NCI-H2081 (cell line): ENCODE measurements at regions not wholly inside any gene's neighbourhood (a gene's known extent, or its start where the extent isn't known, plus 50 kb on each side); places are given as distances from the start of the nearest gene placed in this dataset.
"Not testable (repeated sequence)": the region's sequence is repeated elsewhere in the genome, so short reads cannot be mapped to it uniquely, and the experiment has no call there.

Source experiments
- DNase-seq, 2 experiments: peaks; one replicate each; lab custom pipeline; 2025; lab: John Stamatoyannopoulos, UW

DNA sequence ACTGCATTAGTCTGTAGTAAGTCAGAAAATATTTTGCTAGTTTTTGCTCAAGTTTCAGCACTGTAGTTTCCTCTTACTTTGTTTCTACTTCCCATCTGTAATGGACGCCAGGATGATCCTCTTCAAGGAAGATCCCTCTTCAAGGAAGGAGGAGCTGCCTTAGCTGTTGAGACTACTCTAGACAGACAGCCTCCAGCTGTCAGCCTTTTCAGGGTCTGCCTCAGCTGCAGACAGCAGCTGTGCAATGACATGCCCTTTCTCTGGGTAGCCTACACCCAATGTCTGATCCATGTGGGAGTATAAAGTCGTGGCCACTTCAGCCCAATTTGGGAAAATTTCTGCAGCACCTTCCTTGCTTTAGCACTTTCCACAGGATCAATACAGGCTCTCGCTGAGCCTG, 281.0 kb upstream of the MAOA start:
- DNase-seq: no peak

DNA sequence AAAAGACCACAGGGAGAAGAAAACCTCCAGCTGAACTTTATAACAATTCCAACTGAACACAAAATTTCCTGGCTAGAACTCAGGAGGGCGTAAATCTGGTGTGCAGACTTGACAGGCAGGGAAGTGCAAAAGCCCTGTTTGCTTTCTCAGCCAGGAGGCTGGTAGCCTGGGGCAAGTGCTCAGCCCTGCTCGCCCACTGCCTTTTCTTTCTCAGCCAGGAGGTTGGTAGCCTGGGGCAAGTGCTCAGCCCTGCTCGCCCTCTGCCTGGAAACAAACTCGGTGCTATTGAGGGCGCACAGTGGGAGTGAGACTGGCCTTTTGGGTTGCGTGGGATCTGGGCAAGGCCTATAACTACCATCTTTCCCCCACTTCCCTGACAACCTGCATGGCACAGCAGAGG, 275.4 kb upstream of the MAOA start:
- DNase-seq: no peak

DNA sequence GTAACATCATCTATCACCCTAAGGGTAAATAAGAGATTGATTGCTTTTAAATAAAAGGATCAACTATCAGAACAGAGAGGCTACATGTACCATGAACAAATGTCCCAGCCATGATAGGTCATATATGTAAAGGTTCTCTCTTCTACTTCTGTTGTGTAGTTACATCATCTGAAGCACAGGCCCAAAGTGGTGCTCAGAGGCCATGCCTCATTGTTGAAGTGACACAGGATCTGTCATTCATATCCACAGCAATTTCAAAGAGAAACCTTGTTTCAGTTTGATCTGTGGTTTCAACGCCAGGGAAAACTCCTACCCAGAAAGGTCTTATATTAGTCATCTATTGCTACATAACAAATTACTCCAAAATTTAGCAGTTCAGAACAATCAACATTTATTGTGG, 269.2 kb upstream of the MAOA start:
- no peak for DNase-seq

DNA sequence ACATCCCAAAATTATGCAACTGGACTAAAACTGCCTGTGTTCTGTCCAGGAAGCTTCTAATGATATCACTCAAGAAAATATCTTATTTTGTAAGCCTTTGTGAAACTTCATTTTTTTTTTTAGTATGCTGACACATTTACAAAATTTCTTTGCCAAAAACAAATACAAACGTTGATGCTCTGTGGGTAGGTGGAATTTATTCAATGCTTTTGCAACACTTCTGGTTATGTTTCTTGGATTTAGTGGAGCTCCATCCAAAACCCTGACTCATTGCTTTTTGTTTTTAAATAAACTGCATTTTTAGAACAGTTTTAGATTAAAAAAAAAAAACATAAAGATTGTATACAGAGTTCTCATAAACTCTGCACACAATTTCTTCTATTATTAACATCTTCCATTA, 250.9 kb upstream of the MAOA start:
- DNase-seq: no peak

DNA sequence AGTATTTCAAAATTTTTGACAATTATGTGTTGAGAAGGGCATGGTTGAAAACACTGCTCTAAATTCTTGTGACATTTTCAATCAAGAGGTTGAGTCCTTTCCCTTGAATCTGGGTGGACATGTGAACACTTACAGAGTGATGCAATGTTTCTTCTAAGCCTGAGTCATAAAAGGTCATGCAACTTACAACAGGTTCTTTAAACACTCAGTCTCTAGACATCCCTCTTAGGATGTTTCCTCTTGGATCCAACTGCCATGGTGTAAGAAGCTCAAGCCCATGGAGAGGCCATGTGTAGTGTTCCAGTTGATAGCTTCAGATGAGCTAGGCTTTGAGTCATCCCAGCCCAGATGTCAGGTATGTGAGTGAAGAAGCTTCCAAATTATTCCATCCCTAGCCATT, 232.2 kb upstream of the MAOA start:
- no peak for DNase-seq

DNA sequence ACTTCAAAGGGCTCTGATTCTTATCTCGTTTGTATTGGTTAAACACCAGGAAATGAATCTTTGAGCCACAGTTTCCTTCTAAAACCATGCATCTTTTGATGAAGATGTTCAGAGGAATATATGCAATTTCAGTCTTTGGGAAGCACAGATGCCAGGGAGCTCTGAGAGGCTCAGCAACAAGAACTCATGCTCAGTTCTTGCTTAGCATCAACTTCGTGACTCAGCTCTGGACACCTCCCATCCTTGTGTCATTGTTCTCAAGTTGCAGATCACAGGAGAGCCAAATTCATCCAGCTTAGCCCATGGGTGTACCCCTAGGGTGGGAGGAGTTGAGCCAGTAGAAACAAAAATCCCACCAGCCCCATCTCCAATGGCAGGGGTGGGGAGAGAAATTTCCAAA, 219.6 kb upstream of the MAOA start:
- DNase-seq: no peak

DNA sequence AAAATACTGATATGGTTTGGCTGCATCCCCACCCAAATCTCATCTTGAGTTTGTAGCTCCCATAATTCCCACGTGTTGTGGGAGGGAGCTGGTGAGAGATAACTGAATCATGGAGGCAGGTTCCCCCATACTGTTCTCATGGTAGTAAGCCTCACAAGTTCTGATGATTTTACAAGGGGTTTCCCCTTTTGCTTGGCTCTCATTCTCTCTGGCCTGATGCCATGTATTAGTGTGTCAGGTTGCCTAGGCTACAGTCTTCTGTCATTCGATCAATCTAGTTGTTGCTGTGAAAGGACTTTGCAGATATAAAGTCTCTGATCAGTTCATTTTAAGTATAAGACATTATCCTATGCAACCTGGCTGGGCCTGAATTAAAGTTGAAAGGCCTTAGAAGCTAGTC, 209.3 kb upstream of the MAOA start:
- DNase-seq: no peak

DNA sequence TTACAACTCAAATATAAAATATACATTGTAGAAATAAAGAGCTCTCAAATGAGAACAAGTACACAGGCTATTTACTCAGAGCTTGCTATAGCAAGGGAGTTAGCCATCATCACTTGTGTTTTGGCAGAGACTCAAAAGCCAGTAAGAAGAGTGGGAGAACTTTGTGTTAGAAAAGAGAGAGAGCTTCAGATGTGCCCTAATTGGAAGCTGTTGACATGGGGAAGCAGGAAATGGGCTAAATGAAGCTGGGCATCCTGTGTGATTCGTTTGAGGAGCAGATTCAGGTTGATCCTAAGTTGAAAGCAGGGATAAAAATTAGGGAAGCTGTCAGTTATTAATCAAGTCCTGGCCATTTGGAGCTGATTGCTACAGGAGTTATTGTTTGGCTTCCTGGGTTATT, 207.4 kb upstream of the MAOA start:
- DNase-seq: peak in 1 of 2 experiments; percentile 41

DNA sequence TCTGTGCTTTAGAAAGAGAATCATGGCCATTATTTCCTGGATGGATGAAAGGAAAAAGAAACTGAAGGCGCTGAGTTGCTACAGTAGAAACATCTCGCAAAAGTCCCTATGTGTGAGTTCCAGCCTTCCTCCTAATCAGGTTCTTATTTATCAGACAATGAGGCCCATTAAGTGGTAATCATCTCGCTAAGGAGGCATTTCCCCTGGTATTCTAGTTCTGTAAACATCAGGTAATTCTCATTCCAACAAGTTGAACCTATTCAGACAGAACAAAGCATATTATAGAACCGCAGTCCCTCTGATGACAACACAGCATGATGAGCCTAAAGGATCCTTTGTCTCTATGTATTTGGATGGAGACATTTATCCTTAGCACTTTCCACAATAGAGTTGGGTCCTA, 205.7 kb upstream of the MAOA start:
- DNase-seq: no peak

DNA sequence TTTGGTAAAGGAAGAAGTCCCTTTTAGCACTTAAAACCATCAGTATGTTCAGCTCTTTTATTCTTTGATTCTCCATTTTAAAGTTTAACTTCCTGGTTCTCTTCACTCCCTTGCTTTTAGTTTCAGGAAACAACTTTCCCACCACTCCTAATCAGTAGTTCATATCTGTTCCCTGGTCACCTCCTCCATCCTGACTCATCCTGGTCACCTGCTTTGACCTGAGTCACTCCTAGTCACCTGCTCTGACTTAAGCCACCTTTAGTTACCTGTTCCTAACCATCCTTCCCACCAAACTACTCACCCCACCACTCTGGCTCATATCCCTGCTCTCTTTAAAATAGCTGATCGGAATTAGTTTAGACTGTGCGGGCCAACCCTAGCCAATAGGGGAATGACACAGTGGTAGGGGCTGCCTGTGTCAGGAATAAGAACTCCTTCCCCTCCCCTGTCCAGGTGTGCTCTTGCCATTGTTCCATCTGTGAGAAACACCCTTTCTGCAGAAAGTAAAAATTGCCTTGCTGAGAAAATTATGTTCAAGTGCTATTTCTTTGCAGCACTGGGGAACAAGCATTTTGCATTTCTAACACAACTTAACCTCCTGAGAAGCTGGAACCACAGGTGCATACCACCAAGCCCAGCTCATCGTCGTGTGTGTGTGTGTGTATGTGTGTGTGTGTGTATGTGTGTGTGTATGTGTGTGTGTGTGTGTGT, 204.0 kb upstream of the MAOA start:
- DNase-seq: not testable (repeated sequence)

DNA sequence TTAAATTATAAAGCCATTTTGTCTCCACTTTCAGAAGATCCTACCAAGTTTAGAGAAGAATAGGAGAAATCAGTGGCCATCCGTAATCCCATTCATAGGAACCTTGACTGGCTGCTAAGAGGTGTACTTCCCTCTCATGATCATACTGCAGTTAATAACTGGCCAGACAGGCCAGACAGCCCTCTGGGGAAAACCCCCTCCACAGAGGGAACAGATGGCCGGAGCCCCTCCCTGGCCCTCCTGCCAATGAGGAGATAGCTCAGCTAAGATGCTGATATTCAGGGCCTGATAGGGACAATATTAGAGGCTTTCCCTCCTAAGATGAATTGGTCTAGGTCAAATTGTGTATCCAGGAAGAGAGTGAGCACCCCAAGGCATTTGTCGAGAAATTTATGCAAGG, 200.0 kb upstream of the MAOA start:
- DNase-seq: no peak

DNA sequence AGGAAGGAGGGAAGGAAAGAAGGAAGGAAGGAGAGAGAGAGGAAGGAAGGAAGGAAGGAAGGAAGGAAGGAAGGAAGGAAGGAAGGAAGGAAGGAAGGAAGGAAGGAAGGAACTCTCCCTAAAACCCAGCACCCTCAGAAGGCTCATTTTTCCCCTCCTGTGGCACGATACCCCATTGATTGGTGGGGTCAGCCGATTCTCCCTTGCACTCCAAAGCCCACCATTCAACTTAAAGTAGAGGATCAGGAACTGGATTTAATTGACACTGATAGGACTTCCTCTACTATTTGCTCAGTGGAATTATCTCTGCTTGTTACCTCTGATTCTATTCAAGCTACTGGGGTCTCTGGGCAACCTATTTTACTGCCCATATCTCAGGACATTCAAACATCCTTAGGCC, 199.2 kb upstream of the MAOA start:
- no peak for DNase-seq

DNA sequence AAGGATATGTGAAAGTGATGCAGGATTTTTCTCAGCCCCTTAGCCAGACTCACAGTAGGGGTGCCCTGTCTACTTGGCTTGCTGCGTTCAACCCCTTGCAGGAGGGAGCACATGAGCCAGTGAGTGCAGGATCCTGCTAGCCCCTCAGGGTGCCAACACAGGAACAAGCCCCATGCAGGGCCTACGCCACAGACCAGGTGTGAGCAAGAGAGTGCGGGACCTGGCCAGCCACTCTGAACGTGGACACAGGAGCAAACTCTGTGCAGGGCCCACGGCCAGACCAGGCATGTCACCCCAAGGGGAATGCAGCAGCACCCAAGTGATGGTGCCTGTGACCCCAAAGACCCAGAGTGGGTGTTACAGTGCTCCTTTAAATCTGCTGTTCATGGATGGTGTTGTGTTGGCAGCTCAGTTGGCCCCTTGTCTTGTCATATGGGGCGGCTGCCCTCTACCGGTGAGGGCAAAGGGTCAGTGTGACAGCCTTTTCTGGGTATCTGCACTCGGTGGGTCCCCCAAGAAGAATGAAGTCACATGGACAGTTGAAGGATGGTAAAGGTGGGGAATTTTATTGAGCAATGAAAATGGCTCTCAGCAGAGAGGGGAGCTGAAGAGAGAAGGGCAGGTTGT, 188.4 kb upstream of the MAOA start:
- DNase-seq: no peak

DNA sequence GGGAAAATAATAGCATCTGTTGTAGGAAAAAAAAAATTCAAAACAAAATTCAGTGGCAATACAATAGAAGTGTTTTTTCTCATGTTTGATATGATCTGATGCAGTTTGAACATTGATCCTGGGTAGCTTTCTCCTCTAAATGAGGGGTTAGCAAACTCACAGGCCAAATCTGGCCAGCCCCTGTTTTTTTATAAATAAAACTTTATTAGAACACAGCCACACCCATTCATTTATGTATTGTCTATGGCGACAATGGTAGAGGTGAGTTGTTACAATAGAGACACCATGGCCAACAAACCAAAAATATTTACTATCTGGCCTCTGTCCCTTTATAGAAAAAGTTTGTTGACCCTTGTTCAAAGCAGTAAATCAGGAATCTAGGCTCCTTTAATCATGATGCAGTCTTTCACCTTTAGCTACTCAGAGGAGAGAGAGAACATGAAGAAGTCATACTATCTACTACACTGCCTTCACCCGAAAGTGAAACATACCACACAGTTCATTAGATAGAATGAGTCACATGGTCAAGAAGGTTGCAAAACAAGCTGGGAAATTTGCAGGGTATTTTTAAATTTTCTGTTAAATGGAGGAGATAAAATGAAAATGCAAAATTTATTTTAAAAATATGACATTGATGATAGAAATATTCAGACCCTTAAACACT, 186.6 kb upstream of the MAOA start:
- no peak for DNase-seq

DNA sequence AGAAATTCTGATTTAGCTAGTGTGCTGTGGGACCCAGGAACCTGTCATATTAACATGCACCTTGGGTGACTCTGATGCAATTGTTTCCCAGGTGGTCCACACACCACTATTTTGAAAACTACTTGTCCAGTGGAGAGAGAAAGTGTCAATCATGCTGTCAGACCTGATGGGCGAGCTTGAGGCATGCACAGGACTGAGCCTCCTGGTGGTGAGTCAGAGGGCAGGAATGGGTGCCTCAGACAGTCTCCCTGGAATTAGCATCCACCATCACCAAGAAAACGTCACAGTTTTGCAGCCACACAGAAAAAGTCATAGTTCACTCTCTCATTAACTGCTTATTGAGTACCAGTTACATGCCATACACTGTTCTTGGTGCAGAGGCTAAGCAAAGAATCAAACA, 181.8 kb upstream of the MAOA start:
- DNase-seq: no peak

DNA sequence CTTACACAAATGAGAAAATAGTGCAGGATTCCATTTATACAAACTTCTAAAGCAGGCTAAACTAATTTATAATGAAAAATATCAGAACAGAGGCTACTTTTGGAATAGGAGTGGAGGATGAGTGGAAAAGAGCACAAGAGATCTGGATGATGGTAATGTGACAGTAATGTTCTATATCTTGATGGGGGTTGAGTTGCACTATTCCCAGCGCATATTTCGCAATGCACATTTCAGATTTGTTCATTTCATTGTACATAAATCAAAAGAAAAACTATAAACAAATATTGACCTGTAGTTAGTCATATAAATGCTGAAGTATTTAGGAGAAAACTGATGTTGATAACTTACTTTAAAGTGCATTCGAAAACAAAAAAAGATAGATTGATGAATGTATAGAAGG, 177.0 kb upstream of the MAOA start:
- DNase-seq: no peak

DNA sequence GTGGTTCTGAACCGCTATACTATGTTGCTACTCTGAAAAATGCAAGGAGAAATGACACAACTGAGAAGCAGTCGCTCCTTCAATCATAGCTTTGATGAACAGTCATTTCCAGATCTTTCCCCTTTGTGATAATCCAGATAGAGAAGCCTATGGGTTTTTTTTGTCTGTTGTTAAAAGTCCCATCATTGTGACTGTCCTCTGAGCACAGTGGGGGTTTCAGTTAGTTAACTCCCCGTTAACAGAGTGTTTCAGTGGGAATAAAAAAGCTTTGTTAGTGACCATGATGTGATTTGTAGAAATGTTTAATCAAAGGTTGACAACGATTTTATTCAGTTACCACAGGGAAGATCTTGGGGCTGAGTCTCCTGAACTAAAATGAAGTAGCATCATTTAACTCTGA, 176.2 kb upstream of the MAOA start:
- DNase-seq: no peak

DNA sequence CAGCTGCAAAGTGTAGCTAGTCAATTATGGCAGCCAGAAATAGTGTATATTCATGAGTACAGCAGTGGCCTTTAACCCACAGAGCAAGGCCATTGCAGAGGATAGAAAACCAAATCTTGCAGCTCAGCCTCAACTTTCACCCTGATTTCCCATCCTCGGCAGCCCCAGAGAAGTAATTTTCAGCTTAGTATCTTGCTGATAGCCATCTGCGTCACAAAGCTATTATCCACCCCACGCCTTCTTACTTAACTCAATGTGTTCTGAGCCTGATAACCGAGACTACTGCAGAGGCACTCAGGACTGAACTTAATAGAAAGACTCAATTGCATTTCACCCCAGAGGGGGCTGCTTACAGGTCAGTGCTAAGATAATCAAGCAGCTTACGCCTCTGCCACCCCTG, 174.5 kb upstream of the MAOA start:
- no peak for DNase-seq

DNA sequence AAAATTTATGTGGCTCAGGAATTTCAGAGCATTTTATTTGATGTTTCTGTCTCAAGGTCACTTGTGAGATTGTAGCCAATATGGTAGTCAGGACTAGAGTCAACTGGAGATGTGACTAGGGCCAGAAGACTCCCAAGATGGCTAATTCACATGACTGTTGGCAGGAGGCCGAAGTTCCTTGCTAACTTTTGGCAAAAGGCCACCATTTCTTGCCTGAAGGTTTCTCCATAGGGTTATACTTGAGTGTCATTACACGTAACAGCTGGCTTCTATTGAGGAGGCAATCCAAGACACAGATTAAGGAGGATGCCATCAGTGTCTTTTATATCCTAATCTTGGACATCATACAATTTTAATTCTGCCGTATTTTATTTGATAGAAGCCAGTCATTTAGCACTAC, 162.3 kb upstream of the MAOA start:
- DNase-seq: no peak

DNA sequence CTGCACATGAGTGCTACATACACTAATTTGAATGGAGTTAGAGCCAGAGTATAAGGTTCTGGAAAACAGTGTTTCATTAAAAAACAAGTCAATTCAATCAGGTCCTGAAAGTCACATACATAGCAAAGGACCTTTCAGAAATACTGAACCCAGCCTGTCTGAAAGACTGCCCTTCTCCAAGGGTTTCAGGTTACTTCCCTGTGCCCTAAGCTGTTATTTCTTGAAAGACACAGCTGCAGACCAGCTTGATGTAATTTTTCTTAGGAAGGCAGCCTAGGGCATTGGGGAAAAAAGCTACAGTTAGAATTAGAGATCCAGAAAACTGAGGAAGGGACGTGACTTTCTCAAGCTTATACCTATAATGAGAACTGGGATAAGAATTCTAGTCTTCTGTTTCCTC, 155.9 kb upstream of the MAOA start:
- no peak for DNase-seq

DNA sequence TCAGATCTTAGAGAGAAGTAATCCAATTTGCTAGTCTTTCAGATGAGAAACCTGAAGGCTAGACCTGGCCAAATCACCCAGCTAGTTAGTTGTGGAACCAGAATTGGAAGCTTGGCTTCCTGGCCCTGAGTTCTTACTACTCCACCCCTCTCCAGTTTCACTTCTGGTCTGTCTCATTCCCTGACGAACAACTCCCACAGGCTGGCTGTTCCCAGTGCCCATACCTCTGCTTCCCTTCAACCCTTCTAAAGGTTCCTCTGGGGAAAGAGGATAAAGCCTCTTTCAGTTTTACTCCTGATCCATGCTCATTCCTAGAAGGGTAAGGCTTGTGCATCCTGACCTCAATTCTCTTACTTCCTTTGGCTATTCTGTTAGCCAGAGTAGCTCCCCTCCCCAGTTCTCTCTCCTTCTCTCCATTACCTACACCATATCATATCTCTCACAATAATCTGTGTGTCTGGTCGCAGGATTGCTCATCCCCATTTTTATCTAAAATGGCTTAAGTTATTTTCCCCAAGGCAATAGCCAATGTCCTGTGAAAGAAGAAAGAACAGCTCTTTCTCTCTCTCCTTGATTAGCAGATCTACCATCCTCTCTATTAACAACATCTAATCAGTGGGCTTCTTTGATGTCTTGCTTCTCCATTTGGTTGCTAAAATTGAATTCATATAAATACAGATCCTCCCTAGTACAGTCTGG, 155.0 kb upstream of the MAOA start:
- no peak for DNase-seq

DNA sequence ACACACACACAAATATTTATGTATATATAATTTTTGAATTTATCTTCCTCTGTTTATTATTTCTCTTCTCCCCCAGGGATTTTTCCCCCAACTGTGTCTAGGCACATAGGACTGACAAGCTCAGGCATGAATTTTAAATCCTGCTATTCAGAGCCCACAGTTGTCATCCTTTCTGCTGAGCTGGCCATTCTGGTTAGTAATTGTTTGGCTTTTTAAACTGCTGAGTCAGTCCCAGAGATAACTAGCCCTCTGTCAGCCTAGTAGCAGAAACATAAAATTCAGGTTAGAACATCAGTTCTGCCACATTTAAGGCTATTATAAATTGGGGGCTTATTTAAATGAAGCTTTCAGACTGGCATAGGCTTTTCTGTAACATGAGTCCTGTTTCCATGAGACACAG, 151.7 kb upstream of the MAOA start:
- DNase-seq: no peak

DNA sequence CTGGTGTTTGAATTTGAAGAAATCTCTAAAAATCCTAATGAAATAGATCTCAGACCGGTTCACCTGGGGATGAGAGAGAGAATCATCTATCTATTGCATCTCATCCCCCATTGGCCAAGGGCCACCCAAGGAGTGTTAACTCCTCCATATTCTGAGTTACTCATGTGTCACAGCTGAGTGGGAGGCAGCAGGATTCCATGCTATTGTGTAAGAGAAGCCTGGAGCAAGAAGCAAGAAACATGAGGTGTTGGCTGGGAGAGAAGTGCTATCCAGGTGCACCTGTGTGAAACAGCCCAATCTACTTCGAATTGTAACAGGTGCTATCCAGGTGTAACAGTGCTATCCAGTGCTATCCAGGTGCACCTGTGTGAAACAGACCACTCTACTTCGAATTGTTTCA, 150.3 kb upstream of the MAOA start:
- DNase-seq: no peak
